Nucleus accumbens (tissue), 56 donors: ENCODE measurements at regions not wholly inside any gene's neighbourhood (a gene's known extent, or its start where the extent isn't known, plus 50 kb on each side); places are given as distances from the start of the nearest gene placed in this dataset.

ENCODE experiments used
- DNase-seq, 56 donors: peaks; one replicate each; lab custom pipeline; 2025; lab: John Stamatoyannopoulos, UW

DNA sequence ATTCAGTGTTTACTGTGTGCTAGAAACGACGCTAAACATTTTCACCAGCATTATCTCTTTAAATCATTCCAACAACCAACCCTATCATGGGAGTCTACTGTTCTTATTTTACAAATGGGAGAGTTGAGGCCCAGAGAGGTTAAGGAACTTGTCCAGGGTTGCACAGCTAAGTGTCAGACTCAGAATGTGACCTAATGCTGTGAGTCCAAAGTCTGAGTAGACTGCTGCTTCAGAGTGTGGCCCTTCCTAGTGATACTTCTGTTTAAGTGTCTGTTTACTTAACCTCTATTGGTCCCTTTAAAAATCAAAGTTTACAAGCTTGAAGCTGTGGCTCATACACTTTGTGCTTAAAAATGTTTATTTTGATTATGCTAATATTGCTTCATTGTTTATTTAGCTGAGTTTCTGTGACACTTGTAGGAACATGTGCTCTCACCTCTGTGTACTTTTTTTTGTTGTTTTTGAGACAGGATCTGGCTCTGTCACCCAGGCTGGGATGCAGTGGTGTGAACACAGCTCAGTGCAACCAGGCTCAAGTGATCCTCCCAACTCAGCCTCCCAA lies 84.4 kb upstream of the SYPL1 start:
- no peak for DNase-seq

DNA sequence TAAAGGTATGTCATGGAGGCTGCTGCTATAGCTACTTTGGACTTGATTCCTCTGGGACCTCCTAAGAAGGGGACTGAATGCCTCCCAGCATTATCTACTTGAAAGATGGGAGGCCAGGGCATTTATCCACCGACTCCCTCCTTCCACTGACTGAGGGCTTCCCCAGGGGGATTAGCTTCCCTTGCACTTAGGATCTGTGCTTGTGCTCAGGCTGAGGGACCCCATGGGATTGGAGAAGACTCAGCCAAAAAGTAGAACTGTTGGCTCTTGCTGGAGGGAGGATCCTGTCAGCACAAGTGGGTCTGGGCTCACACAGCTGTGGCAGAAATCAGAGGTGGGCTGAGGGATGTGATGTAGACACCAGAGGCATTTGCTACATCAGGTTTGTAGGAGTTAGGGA lies 81.5 kb upstream of the SYPL1 start:
- no peak for DNase-seq

DNA sequence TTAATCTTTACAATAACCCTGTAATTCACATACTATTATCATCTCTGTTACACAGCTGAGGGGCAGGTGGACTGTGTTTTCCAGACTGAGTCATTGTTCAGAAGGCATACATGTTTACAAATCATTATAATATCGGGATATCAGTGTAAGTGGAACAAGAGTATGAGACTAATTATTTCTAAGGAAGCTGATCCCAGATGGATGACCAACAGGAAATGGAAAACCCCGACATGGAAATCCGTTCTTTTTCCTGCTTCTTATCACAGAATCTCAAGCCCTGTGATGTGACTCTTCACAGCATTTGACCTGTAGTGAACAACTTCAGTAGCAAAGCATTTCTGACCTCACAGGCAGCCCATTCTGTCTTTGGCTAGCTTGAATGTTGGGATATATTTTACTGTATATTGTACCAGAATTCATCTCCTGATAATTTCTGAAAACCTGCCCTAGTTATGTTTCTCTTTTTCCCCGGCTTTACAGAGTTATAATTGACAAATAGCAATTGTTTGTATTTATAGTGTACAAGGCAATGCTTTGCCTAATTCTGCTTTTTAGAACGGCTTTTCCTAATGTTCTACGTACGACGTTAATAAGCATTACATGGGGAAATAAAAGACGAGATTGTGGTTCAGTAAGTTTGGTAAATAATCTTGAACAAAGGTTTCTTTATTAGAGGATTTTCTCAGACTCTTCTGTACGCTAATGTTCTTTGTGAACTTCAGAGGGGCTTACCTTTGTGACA lies 78.6 kb upstream of the SYPL1 start:
- no peak for DNase-seq

DNA sequence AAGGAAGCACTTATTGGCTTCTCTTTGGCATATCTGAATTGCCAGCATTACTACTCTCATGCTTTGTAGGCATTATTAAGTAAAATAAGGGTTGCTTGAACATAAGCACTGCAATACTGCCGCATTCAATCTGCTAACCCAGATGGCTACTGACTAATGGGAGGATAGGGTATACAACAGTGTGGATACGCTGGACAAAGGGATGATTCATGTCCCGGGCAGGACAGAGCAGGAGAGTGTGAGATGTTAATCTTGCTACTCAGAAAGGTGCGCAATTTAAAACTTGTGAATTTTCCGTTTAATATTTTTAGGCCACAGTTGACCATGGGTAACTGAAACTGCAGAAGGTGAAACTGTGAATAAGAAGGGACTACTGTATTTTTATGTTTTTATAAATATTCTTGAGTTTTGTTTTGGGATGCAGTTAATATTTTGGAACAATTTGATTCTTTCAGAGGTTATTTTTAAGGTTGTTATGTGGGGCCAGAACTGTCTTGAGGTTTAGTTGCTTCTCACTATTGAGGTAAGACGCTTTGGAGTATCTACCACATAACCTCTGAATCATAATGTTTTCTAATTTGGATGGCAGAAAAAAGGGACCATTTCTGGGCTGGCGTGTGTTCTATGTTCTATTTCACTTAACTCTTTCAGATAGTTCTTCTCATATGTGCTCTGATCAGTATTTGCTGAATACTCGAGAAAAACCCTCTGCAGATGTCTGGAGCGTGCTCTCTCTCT lies 75.7 kb upstream of the SYPL1 start:
- DNase-seq = no peak

- no peak for DNase-seq
Measured at GRCh38 chr7:106185719-106186118, 73.6 kb upstream of the SYPL1 start.

DNA sequence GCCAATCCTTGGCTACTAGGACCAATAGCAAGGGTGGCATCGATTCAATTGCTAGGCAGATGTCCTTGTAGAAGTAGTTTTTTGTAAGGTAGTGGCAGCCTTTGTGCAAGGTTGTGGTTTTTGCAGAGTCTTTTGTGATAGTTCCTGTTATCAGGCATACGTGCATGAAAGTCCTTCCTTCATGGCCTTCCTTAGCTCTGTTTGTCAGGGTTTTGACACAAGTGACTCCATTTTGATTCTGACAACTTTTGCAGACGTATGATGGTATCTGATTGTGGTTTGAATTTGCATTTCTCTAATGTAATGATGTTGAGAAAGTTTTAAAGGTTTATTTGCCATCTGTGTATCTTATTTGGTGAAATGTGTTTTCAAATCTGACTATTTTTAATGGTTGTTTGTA lies 71.8 kb upstream of the SYPL1 start:
- no peak for DNase-seq

DNA sequence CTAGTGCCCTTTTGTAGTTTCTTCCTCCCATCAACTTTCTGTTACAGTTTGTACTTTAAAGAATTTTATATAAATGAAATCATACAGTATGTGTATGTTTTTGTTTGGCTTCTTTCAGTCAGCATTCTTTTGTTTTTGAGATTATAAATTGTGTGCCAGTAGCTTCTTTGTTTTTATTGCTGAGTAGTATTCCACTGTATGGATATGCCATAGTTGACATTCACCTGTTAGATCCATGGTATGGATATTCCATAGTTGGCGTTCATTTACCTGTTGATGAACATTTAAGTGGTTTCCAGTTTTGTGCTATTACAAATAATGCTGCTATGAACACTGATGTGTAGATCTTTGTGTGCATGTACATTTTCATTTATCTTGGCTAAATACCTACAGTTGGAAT lies 70.8 kb upstream of the SYPL1 start:
- DNase-seq = no peak

- DNase-seq = no peak
Measured at GRCh38 chr7:106181658-106182265, 69.7 kb upstream of the SYPL1 start.

DNA sequence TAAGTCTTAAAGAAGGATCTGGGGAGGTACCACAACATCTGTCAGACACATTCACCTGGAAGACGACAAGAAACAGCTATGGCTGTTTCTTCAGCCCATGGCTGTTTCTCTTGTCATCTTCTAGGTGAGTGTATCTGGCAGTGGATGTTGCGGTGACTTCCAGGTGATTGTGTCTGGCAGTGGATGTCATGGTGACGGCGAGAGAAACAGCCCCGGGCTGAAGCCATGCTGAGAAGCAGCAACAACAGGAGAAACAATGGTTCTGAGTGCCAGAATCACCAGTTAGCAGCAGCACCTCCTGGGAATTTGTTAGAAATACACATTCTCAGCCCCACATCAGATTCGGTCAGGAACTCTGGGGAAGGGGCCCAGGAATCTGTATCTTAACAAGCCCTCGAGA lies 68.6 kb upstream of the SYPL1 start:
- DNase-seq = no peak

GRCh38 chr7:106179256-106179655 lies 67.1 kb upstream of the SYPL1 start:
- DNase-seq = no peak

GRCh38 chr7:106178593-106179134 lies 66.6 kb upstream of the SYPL1 start:
- DNase-seq = no peak

- no peak for DNase-seq
Measured at GRCh38 chr7:106177738-106178592, 65.9 kb upstream of the SYPL1 start.

GRCh38 chr7:106177300-106177690 lies 65.2 kb upstream of the SYPL1 start:
- no peak for DNase-seq

DNA sequence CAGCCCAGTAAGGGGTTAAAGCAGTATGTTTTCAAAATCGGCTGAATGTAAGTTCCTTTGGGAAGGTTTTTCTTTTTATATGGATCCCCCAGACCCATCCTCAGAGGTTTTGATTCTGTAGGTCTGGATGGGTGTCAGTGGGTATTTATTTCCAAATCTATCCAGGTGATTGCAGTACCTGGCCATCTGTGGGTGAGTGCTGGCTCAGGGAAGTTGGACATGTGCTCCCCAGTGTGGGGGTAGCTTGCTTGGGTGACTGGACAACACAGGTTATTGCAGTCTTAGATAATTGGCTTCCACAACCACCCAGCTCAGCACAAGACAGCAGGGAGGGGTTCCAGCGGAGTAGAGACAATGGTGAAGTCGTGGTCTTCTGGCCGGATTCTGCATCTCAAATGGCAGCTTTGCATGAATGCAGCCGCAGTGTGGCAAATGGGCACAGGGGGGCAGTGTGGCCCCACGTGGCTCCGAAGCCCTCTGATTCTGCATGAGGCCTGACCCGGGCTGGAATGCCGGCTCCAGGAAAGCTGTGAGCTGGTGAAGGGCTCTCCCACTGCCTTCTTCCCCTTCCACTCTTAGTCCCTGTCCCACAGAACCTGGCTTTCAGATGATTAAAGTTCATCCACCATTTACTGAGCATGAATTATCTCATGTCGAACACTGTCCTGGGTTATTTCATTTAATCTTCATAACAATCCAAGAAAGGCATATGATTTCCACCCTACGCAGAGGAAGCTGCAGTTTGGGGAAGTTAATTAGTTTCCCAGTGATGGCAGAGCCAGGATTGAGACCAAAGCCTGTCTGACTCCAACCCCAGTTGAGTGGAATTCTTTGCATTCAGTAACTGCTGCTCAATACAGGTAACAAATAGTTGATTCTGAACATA lies 64.5 kb upstream of the SYPL1 start:
- peak in 52 of 56 donors; percentile 9 to 87 (median 60) for DNase-seq

DNA sequence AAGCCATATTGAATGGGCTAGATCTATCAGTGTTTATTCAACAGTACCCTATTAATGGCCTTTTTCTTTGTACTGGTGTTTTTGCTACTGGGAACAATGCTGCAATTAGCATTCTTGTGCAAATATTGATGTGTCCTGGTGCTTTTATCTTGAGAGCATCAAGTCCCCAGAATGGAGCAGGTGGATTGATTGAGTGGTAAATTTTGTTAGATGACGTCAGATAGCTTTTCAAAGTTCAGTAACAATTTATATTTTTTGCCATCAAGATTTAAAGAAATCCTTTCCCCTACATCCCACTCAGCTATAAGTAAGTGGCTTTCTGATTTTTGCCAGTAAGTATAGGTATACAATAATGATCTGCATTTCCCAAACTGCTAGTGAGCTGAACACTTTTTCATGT lies 63.4 kb upstream of the SYPL1 start:
- DNase-seq = no peak

GRCh38 chr7:106170651-106171050 lies 58.5 kb upstream of the SYPL1 start:
- no peak for DNase-seq

DNA sequence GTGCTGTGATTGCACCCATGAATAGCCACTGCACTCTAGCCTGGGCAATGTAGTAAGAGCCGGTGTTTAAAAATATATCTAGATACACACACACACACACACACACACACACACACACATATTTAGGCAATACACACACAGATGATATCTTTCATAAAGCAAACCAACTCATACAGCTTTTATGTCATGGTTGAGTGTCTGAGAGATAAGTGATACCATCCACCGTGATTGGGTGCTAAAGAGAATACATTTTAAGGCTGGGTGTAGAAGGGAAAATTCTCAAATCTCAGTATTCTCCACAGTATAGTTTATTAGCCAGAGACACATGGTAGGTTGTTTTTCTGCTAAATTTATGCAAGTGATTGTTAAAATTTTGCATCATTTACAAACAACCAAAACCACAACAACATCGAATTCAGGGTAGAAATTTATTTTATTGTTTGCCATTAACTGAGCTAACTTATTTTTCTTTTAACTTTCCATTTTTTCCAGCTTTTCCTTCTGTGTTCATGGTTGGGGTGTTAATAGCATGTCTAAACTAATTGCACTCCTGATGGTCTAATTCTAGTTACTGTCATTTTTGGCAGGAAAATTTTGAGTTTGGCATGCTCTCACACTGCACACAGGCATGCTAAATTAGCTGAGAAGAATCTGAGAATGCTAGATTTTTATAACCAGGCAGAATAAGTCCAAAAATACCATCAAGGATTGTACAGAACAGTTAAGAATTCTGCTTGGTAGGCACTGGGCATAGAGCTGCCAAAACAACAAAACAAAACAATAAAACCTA lies 57.9 kb upstream of the SYPL1 start:
- DNase-seq = no peak

DNA sequence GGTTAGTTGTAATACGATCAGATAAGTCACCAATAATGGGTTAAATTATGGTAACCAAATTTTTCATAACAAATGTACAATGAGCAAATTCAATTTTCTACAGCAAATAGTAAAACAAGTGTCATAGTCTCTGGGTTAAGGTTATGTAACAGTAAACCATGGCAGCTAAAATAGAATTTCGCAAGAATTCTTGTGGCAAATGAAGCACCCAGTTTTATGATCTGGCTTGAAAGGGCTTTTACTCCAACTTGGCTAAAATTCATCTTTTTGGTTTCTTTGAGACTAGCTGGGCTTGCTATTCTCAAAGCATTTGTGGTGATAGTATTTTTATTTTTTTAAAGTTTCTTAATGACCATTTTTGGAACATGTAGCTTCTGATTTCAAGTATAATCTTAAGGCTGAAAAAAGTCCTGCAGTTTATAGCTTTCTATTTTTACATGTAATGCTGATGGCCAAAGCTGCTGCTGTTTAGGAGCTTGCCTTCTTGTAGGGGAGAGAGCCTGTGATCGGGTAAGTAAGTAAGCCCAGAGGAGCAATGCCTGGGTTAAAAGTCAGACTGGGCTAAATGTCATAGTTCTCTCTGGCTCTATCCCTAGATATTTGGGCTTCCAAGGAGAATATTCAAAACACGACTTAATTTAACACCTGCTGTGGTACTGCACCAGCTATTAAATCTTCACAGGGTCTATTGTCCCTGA lies 55.5 kb upstream of the SYPL1 start:
- no peak for DNase-seq
